GM19240 (cell line): ENCODE measurements at regions not wholly inside any gene's neighbourhood (a gene's known extent, or its start where the extent isn't known, plus 50 kb on each side); places are given as distances from the start of the nearest gene placed in this dataset.

Experiments used
- DNase-seq: peaks from one replicate; pipeline ENCODE4 v3.0.0; 2011; ENCODE audit warnings: low spot score; ENCODE audit not compliant: insufficient read length

GRCh38 chr1:39134768-39135333, 69.6 kb upstream of the MACF1 start:
- no peak for DNase-seq

- DNase-seq, result no peak
These were observed 67.9 kb upstream of the MACF1 start for GRCh38 chr1:39136638-39137037.

- DNase-seq, result no peak
These were observed 64.7 kb upstream of the MACF1 start for GRCh38 chr1:39139723-39140360.

GRCh38 chr1:39141925-39142324, 62.6 kb upstream of the MACF1 start:
- no peak for DNase-seq

GRCh38 chr1:39142401-39143060, 62.0 kb upstream of the MACF1 start:
- DNase-seq, result no peak

- no peak for DNase-seq
These were observed 59.6 kb upstream of the MACF1 start for GRCh38 chr1:39144924-39145323.

- DNase-seq, result no peak
These were observed 59.0 kb upstream of the MACF1 start for GRCh38 chr1:39145331-39145965.

GRCh38 chr1:39146681-39147080, 57.8 kb upstream of the MACF1 start:
- DNase-seq, result no peak

- no peak for DNase-seq
These were observed 57.1 kb upstream of the MACF1 start for GRCh38 chr1:39147099-39148025.

- DNase-seq, result no peak
These were observed 55.6 kb upstream of the MACF1 start for GRCh38 chr1:39148942-39149341.

GRCh38 chr1:39149509-39149908, 55.0 kb upstream of the MACF1 start:
- DNase-seq, result no peak

- DNase-seq, result no peak
These were observed 53.7 kb upstream of the MACF1 start for GRCh38 chr1:39150779-39151178.

GRCh38 chr1:39151267-39151666, 53.2 kb upstream of the MACF1 start:
- DNase-seq, result no peak

GRCh38 chr1:39152923-39153322, 51.6 kb upstream of the MACF1 start:
- DNase-seq, result no peak

- no peak for DNase-seq
These were observed 50.8 kb upstream of the MACF1 start for GRCh38 chr1:39153684-39154083.

- DNase-seq, result no peak
These were observed 49.7 kb upstream of the MACF1 start for GRCh38 chr1:39154553-39155421.
